ENCODE measurements at regions not wholly inside any gene's neighbourhood (a gene's known extent, or its start where the extent isn't known, plus 50 kb on each side); places are given as distances from the start of the nearest gene placed in this dataset.
"Not testable (repeated sequence)": the region's sequence is repeated elsewhere in the genome, so short reads cannot be mapped to it uniquely, and the experiment has no call there.

DNA sequence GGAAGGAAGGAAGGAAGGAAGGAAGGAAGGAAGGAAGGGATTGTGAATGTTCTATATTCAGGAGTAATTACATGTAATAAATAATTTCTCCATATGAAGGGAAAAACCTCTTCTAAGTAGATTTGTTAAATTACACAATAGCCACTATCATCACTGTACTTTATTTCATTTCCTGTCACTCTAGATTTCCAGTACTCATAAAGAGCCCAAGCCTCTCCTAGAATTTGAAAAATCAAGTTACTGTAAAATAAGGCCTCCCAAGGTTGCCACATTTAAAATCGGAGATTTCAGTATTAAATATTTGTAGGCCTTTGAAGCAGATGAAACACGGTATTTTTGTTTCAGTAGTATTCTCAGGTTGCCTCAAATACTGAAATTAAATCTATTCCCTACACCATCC, 499.0 kb downstream of the CDH10 start:
- DNase-seq = no peak

DNA sequence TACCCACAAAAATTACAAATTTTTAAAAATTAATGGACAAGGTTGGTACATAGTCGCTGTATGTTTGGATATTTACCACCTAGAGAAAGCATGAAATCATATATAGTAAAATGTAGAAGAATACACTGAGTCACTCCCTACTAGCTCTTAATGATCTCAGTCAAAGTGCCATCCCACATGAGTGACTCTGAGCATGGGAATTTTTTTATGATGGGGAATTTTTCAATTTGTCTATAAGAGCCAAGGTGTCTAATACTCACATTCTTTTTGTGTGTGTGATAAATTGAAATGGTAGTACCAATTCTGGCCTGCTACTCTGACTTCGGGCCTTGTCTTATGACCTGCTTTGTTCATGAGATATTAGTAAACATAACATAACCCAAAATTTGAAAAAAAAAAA, 483.2 kb downstream of the CDH10 start:
- DNase-seq = no peak

GRCh38 chr5:24162343-24162742, 482.4 kb downstream of the CDH10 start:
- DNase-seq = no peak

GRCh38 chr5:24163091-24163490, 481.7 kb downstream of the CDH10 start:
- no peak for DNase-seq

DNA sequence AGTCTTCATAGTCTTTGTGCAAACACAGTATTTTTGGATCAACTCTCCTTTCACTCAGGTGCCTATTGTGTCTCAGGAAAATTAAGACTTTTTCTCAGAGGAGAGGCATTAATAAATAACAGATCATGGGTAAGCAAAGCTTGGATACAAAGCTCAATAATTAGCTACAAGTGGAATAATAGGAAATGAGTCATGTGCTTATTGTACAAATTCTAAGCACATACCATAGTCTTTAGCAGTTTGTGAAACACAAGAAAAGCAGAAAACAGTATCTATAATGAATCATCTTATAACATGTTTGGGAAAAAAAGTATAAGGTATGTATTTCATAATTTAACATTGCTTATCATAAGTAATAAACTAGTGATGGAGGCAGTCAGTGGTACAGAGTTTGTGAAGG, 477.0 kb downstream of the CDH10 start:
- no peak for DNase-seq

DNA sequence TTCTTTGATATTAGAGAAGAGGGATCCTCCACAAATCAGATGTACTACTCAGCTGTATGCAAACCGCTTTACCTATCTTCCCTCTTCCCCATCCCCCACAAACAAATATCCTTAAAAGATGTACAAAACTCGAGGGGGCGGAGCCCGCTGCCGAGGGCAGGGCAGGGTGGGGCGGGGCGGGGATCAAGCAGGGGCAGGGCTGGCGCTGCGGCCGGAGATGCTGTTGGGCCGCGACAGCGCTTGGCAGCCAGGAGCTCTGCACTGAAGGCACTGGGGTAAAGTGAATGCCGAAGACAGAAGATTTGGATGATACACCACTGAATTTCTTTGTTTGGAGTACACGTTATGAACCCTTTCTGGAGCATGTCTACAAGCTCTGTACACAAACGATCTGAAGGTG, 474.8 kb downstream of the CDH10 start:
- DNase-seq = no peak

DNA sequence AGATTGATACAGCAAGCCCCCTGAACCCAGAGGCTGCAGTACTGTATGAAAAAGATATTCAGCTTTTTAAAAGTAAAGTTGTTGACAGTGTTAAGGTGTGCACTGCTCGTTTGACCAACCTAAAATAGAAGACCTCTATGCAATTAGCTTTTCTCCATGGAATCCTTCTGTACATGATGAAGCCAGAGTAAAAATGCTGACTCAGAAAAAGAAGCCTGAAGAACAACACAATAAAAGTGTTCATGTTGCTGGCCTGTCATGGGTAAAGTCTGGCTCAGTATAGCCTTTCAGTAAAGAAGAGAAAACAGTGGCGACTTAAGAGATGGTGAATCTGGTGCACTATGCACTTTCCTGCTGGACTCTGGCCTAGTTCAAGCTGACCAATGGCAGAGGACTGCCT, 473.8 kb downstream of the CDH10 start:
- not testable (repeated sequence) for DNase-seq

DNA sequence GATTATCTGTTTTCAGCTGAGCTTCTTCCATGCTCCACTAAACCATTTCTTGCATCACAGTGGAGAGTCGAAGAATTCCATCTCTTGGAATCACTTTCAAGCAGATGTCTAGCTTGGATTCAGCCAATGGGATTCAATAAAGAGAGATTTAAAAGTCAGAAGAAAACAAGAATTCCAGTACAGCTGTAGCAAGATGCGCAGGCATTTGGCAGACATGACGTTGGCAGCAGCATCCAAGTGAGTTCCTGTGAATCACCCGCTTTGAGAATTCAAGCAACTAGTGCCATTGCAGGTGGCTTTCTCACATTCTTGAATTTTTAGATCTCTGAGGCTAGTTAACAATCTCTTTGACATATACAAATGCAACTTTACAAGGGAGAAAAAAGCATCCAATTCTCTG, 467.0 kb downstream of the CDH10 start:
- no peak for DNase-seq

- no peak for DNase-seq
Measured at GRCh38 chr5:24183981-24184380, 460.8 kb downstream of the CDH10 start.

- DNase-seq = no peak
Measured at GRCh38 chr5:24188216-24188925, 456.4 kb downstream of the CDH10 start.

- DNase-seq = no peak
Measured at GRCh38 chr5:24196789-24197188, 448.0 kb downstream of the CDH10 start.

DNA sequence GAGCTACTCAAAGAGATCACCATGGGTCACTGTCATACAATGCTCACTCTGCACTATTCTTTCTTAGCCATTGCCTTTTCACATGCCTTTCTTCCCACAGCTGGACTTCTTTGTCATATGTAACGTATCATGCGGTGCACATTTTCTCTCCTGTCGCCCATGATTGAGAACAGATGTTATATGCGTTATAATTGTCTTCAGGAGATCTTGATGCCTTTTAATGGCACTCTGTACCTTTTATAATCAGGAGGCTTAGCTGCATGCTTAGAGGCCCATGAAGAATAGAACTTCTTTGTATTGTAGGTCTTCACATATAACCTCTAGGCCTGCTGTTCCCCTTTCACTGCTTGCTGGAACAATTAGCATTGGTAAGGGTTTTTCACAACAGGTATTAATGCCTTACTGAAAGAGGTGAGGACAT, 436.1 kb downstream of the CDH10 start:
- DNase-seq = no peak

DNA sequence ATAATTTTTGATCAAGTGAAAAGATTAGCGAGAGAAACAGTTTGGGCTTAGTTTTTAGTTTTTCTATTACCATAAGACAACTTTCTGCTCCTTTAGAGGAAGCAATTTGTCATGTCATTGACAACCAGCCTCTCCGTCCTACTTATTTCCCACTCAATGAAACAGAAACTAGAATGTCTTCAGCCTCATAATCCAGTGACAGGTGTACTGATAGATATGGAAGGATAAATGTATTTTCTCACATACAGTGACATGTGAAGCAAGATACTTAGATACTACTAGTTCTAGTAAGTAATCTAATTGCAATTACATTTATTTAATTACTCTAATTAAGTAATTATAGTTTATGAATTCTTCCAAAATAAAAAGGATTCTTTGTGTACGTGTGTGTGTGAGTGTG, 429.7 kb downstream of the CDH10 start:
- no peak for DNase-seq

DNA sequence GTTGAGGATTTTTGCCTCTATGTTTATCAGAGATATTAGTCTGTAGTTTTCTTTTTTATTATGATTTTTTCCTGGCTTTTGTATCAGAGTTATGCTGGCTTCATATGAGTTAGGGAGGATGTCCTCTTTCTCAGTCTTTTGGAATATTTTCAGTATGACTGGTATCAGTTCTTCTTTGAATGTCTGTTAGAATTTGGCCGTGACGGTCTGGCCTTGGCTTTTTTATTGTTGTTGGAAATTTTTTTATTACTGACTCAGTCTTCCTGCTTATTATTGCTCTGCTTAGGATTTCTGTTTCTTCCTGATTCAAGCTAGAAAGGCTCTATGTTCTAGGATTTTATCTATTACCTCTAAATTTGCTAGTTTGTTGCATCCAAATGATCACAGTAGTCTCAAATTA, 421.9 kb downstream of the CDH10 start:
- no peak for DNase-seq

- DNase-seq = no peak
Measured at GRCh38 chr5:24225051-24225450, 419.7 kb downstream of the CDH10 start.

- no peak for DNase-seq
Measured at GRCh38 chr5:24226479-24226878, 418.3 kb downstream of the CDH10 start.

DNA sequence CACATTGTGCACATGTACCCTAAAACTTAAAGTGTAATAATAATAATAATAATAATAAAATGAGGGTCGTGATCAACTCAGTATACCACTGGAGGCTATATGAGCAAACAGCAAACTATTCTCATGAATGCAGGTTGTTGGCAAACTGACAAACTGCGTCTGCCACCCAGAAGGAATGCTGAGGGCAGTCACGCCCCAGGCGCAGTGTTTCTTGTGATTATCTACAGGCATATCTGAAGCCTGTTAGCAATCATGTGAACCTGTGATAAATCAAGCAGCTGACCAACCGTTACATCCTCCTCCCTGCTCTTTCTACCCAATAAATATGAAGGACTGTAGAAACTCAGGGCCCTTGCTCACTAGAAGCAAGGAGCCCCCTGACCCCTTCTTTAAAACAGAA, 416.9 kb downstream of the CDH10 start:
- not testable (repeated sequence) for DNase-seq

DNA sequence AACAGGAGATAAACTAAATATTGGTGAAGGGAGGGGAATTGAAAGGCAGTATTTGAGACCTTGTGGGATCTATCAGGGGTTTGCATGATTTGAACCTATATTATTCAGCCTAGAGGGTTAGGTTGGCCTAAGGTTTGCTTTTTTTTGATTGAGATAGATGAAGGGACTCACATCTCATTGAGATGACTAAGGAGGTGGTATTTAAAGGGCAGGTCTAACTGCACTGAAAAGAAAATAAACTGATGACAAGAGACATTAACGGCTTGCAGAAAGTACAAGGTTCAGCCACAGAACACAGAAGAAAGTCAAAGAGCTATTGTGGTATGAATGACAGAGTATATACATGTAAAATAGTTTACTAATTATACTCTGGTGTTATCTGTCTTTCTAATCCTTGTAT, 412.7 kb downstream of the CDH10 start:
- DNase-seq = no peak

- DNase-seq = no peak
Measured at GRCh38 chr5:24232929-24233498, 411.8 kb downstream of the CDH10 start.

DNA sequence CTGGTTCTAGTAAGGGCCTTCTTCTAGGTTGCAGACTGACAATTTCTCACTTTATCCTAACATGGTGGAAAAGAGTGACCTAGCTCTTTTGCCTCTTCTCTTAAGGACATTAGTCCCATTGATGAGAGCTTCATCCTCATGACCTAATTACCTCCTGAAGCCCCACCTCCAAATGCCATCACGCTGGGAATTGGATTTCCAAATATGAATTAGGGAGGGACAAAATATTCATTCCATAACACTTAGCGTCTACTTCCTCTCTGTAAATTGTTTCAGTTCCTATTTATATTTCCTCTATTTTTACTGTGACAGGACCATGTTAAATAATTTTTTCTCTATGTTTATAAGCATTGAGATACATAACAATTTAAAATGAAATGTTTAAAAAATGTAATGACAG, 408.8 kb downstream of the CDH10 start:
- no peak for DNase-seq

GRCh38 chr5:24245821-24246220, 399.0 kb downstream of the CDH10 start:
- no peak for DNase-seq

DNA sequence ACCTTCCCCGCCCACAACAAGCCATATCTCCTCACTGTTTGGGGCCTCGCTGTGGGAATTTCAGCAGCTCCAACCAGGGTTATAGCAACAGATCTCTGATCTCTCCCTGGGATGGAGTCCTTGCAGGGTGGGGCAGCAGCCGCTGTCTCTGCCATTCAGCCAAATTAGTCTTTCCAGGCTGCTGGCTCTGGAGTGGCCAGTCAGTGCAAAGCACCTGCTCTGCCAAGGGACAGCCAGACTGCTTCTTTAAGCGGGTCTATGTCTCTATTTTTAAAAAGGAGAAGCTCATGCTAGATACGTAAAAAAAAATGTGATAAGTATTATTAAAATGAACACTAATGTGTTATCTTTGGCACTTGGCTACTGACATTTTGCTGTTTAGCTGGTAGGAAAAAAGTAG, 380.2 kb downstream of the CDH10 start:
- DNase-seq = no peak

DNA sequence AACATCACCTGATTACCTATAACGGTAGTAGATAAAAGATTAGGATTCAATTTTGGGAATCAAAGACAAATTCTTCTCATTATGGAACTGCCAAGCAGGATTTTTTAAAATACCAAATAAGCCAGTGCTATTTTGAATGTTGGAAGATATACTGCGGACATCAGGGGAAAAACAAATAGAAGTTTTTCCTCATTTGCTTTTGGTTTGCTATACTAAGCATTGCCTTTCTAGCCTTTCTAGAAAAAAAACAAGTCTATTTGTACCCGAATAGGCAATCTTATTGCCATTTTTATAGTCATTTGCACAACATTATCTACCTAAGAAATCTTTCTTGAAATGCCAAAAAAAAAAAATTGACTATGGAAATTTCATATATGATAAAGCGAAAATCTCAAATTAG, 379.5 kb downstream of the CDH10 start:
- no peak for DNase-seq

DNA sequence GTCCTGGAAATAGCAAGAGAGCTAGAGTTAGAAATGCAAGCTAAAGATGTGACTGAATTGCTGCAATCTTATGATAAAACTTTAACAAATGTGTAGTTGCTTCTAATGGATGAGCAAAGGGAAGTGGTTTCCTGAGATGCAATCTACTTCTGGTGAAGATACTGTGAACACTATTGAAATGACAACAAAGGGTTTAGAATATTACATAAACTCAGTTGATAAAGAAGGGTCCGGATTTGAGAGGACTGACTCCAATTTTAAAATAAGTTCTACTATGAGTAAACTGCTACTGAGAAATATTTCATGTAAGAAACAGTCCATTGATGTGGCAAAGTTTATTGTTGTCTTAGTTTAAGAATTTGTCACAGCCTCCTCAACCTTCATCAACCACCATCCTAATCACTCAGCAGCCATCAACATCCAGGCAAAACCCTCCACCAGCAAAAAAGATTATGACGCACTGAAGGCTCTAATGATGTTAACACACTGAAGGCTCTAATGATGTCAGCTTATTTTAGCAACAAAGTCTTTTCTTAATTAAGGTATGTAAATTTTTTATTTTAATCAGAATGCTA, 376.2 kb downstream of the CDH10 start:
- DNase-seq = no peak

GRCh38 chr5:24271702-24272118, 373.1 kb downstream of the CDH10 start:
- not testable (repeated sequence) for DNase-seq
